A549 (cell line): ENCODE measurements at regions not wholly inside any gene's neighbourhood (a gene's known extent, or its start where the extent isn't known, plus 50 kb on each side); places are given as distances from the start of the nearest gene placed in this dataset.

ENCODE experiments used
- CBX2 ChIP-seq: fragments of 200-600 bp; sonication (generic); IDR thresholded peaks from 2 replicates; pipeline ENCODE4 v1.6.1; 2016; ENCODE audit warnings: low read depth, mild to moderate bottlenecking, borderline replicate concordance
- EHMT2 ChIP-seq: fragments of 200-600 bp; sonication (generic); IDR thresholded peaks from 2 replicates; pipeline ENCODE4 v1.6.1; 2016; ENCODE audit warnings: antibody characterized with exemption, low read depth, mild to moderate bottlenecking, moderate library complexity
- MAX ChIP-seq: IDR thresholded peaks from 2 replicates; pipeline ENCODE4 v1.6.1; 2012
- MAZ ChIP-seq: fragments of 150-350 bp; IDR thresholded peaks from 2 replicates; pipeline ENCODE4 v1.6.1; 2014; ENCODE audit warnings: antibody characterized with exemption, low read depth, low read length, borderline replicate concordance
- MYC ChIP-seq: IDR thresholded peaks from 2 replicates; pipeline ENCODE4 v1.6.1; 2012; ENCODE audit warnings: mild to moderate bottlenecking, inconsistent platforms, low read length, improper control_type of control experiment, borderline replicate concordance
- TF ChIP-seq, protein P1 (sequence below): fragments of >200 bp; sonication (Bioruptor Twin); formaldehyde crosslinking; IDR thresholded peaks from 3 replicates; pipeline ENCODE4 v1.5.1; 2016
- TF ChIP-seq, protein P2 (sequence below): fragments of 450-650 bp; IDR thresholded peaks from 2 replicates; pipeline ENCODE4 v1.6.1; 2014; ENCODE audit warnings: antibody characterized with exemption

DNA sequence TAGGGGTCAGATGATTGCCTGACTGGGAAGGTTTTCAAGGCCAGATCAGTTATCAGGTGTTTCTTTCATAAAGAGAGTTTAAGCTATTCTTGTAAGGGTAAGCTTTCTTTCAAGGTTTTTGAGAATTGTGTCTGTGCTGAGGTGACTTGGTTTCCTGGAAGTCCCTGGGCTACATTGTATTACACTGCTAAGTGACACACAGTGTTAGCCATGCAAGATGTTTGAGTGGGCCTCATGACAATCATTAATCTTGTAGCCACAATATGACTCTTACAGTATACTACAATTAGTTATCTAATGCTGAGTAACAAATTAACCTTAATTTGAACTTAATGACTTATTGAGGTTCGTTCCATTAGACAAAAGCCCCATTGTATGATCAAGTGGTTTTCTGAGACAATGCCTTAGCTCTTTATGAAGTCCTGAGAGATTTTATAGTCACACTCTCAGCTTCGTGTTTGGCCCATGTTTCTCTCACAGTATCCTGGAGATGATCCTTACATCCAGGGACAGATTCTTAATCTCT lies 186.7 kb downstream of the RPS12 start:
- TF ChIP-seq, protein P1, sequence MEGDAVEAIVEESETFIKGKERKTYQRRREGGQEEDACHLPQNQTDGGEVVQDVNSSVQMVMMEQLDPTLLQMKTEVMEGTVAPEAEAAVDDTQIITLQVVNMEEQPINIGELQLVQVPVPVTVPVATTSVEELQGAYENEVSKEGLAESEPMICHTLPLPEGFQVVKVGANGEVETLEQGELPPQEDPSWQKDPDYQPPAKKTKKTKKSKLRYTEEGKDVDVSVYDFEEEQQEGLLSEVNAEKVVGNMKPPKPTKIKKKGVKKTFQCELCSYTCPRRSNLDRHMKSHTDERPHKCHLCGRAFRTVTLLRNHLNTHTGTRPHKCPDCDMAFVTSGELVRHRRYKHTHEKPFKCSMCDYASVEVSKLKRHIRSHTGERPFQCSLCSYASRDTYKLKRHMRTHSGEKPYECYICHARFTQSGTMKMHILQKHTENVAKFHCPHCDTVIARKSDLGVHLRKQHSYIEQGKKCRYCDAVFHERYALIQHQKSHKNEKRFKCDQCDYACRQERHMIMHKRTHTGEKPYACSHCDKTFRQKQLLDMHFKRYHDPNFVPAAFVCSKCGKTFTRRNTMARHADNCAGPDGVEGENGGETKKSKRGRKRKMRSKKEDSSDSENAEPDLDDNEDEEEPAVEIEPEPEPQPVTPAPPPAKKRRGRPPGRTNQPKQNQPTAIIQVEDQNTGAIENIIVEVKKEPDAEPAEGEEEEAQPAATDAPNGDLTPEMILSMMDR: no peak
- TF ChIP-seq MYC (no peak), MAZ (no peak), MAX (no peak), EHMT2 (no peak), CBX2 (no peak)
- TF ChIP-seq, protein P2, sequence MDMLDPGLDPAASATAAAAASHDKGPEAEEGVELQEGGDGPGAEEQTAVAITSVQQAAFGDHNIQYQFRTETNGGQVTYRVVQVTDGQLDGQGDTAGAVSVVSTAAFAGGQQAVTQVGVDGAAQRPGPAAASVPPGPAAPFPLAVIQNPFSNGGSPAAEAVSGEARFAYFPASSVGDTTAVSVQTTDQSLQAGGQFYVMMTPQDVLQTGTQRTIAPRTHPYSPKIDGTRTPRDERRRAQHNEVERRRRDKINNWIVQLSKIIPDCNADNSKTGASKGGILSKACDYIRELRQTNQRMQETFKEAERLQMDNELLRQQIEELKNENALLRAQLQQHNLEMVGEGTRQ: no peak
